A549 (cell line): ENCODE measurements at regions not wholly inside any gene's neighbourhood (a gene's known extent, or its start where the extent isn't known, plus 50 kb on each side); places are given as distances from the start of the nearest gene placed in this dataset.

Source experiments
- ATAC-seq, 2 experiments: fragments of 200-7000 bp in 1 of 2; fragments of >200 bp in 1 of 2; cut with Nextera tagmentation in 1 of 2; cut with Tn5 transposase in 1 of 2; 3 replicates each; pipeline versions ENCODE4 v1.8.0 to v1.9.1; 2018 to 2020; ENCODE audit warnings: mild to moderate bottlenecking in 1 of 2, moderate library complexity in 1 of 2
- CTCF ChIA-PET: fragments of 300-600 bp; sonication (Branson Sonifier 250); formaldehyde crosslinking; extraction: SDS; loops from one replicate; lab custom pipeline; 2021; ENCODE audit warnings: antibody characterized with exemption, inconsistent platforms; lab: Yijun Ruan, JAX
- POLR2A ChIA-PET: fragments of 350-600 bp; formaldehyde crosslinking; extraction: SDS; loops from one replicate; lab custom pipeline; 2021; ENCODE audit warnings: antibody characterized with exemption, inconsistent platforms; lab: Yijun Ruan, JAX
- DNase-seq, 2 experiments: peaks; one replicate each; pipeline versions ENCODE4 v3.0.0 to v3.0.0-alpha.2; 2011 to 2016; ENCODE audit warnings: low read depth in 1 of 2, low spot score in 1 of 2
- FAIRE-seq: peaks from 2 replicates; lab custom pipeline; 2011; peaks lifted over from hg19 to GRCh38; lab: Jason Lieb, UNC
- H3K27ac ChIP-seq, 2 experiments: fragments of >200 bp; sonication (Bioruptor Twin); formaldehyde crosslinking; 3 replicates each; pipeline ENCODE4 v1.5.1; 2016 to 2017
- H3K4me1 ChIP-seq: fragments of >200 bp; sonication (Bioruptor Twin); formaldehyde crosslinking; 3 replicates; pipeline ENCODE4 v1.6.1; 2016
- H3K4me2 ChIP-seq: fragments of >200 bp; sonication (Bioruptor Twin); formaldehyde crosslinking; 3 replicates; pipeline ENCODE4 v1.6.1; 2016
- H3K4me3 ChIP-seq: fragments of >200 bp; sonication (Bioruptor Twin); formaldehyde crosslinking; 3 replicates; pipeline ENCODE4 v1.5.1; 2016
- H3K9me3 ChIP-seq: fragments of >200 bp; sonication (Bioruptor Twin); formaldehyde crosslinking; 3 replicates; pipeline ENCODE4 v1.6.1; 2016
- BCL3 ChIP-seq: fragments of >200 bp; sonication (Bioruptor Twin); formaldehyde crosslinking; IDR thresholded peaks from 3 replicates; pipeline ENCODE4 v1.6.1; 2016
- CBX8 ChIP-seq: fragments of 200-600 bp; sonication (generic); IDR thresholded peaks from 2 replicates; pipeline ENCODE4 v1.6.1; 2016
- CEBPB ChIP-seq, 2 experiments: fragments of >200 bp in 1 of 2; sonication (Bioruptor Twin) in 1 of 2; formaldehyde crosslinking in 1 of 2; IDR thresholded peaks; 2 replicates each; pipeline ENCODE4 v1.6.1; 2012 to 2016
- CHD4 ChIP-seq: fragments of 200-600 bp; sonication (generic); IDR thresholded peaks from 2 replicates; pipeline ENCODE4 v1.6.1; 2016; ENCODE audit warnings: antibody characterized with exemption, mild to moderate bottlenecking, borderline replicate concordance
- CTCF ChIP-seq: fragments of >200 bp; sonication (Bioruptor Twin); formaldehyde crosslinking; IDR thresholded peaks from 3 replicates; pipeline ENCODE4 v1.5.1; 2016
- EHF ChIP-seq: fragments of 250-450 bp; sonication (Bioruptor Pico); IDR thresholded peaks from 2 replicates; pipeline ENCODE4 v1.5.0; 2020; ENCODE audit warnings: mild to moderate bottlenecking
- EP300 ChIP-seq, 2 experiments: fragments of >200 bp; sonication (Bioruptor Twin); formaldehyde crosslinking; IDR thresholded peaks; 2 replicates in 1 of 2; 3 replicates in 1 of 2; pipeline ENCODE4 v1.6.1; 2016 to 2017
- ESRRA ChIP-seq: fragments of 150-350 bp; IDR thresholded peaks from 2 replicates; pipeline ENCODE4 v1.6.1; 2014; ENCODE audit warnings: mild to moderate bottlenecking, low read length, borderline replicate concordance
- FOSL2 ChIP-seq, 2 experiments: fragments of 450-650 bp in 1 of 2; fragments of >200 bp in 1 of 2; sonication (Bioruptor Twin) in 1 of 2; formaldehyde crosslinking; IDR thresholded peaks; 2 replicates each; pipeline versions ENCODE4 v1.5.0 to v1.6.1; 2016 to 2020; ENCODE audit warnings: mild to moderate bottlenecking in 1 of 2, moderate library complexity in 1 of 2
- GATA3 ChIP-seq: IDR thresholded peaks from 2 replicates; pipeline ENCODE4 v1.6.1; 2012; ENCODE audit warnings: borderline replicate concordance
- HES2 ChIP-seq: fragments of >200 bp; sonication (Bioruptor Twin); formaldehyde crosslinking; IDR thresholded peaks from 2 replicates; pipeline ENCODE4 v1.6.1; 2016
- HOXA7 ChIP-seq: fragments of 250-450 bp; sonication (Bioruptor Pico); IDR thresholded peaks from 2 replicates; pipeline ENCODE4 v1.5.0; 2020; ENCODE audit warnings: mild to moderate bottlenecking, moderate library complexity
- KDM5A ChIP-seq: fragments of 200-600 bp; sonication (generic); IDR thresholded peaks from 2 replicates; pipeline ENCODE4 v1.6.1; 2016; ENCODE audit warnings: antibody characterized with exemption, mild to moderate bottlenecking
- MYC ChIP-seq: IDR thresholded peaks from 2 replicates; pipeline ENCODE4 v1.6.1; 2012; ENCODE audit warnings: mild to moderate bottlenecking, inconsistent platforms, low read length, improper control_type of control experiment, borderline replicate concordance
- NFE2L2 ChIP-seq: fragments of 150-350 bp; conservative IDR thresholded peaks from 2 replicates; pipeline ENCODE4 v1.6.1; 2014; ENCODE audit warnings: low read length
- NR3C1 ChIP-seq: fragments of >200 bp; sonication (Bioruptor Twin); formaldehyde crosslinking; IDR thresholded peaks from 3 replicates; pipeline ENCODE4 v1.6.1; 2017
- POLR2A ChIP-seq: IDR thresholded peaks from 2 replicates; pipeline ENCODE4 v1.6.1; 2012; ENCODE audit warnings: mild to moderate bottlenecking, low read length
- RARB ChIP-seq: fragments of 250-450 bp; sonication (Bioruptor Pico); IDR thresholded peaks from 2 replicates; pipeline ENCODE4 v1.8.0; 2021; ENCODE audit warnings: mild to moderate bottlenecking, moderate library complexity
- RNF2 ChIP-seq: fragments of 200-600 bp; sonication (generic); IDR thresholded peaks from 2 replicates; pipeline ENCODE4 v1.6.1; 2016; ENCODE audit warnings: low read depth, mild to moderate bottlenecking, antibody characterized with exemption, moderate library complexity, borderline replicate concordance
- SREBF2 ChIP-seq: fragments of 450-650 bp; IDR thresholded peaks from 2 replicates; pipeline ENCODE4 v1.6.1; 2014; ENCODE audit warnings: mild to moderate bottlenecking, moderate library complexity
- TFCP2L1 ChIP-seq: fragments of 250-450 bp; sonication (Bioruptor Pico); IDR thresholded peaks from 2 replicates; pipeline ENCODE4 v1.5.0; 2021; ENCODE audit warnings: mild to moderate bottlenecking
- USF2 ChIP-seq: fragments of 450-650 bp; IDR thresholded peaks from 2 replicates; pipeline ENCODE4 v1.6.1; 2014; ENCODE audit warnings: antibody characterized with exemption
- ZC3H11A ChIP-seq: fragments of 450-650 bp; IDR thresholded peaks from 2 replicates; pipeline ENCODE4 v1.6.1; 2014; ENCODE audit warnings: antibody characterized with exemption, mild to moderate bottlenecking
- ZFP36 ChIP-seq: fragments of 450-650 bp; IDR thresholded peaks from 2 replicates; pipeline ENCODE4 v1.6.1; 2014; ENCODE audit warnings: borderline replicate concordance; ENCODE audit not compliant: partially characterized antibody
- ZNF302 ChIP-seq: fragments of 250-450 bp; sonication (Bioruptor Pico); IDR thresholded peaks from 2 replicates; pipeline ENCODE4 v1.9.0; 2021; ENCODE audit warnings: inconsistent platforms, mild to moderate bottlenecking, moderate library complexity
- ZSCAN20 ChIP-seq: fragments of 250-450 bp; sonication (Bioruptor Pico); IDR thresholded peaks from 2 replicates; pipeline ENCODE4 v1.8.0; 2022; ENCODE audit warnings: mild to moderate bottlenecking, moderate library complexity
- WGBS: methylation state at CpG from one replicate; pipeline ENCODE4 v1.1.6; 2017; ENCODE audit errors: missing lambda C conversion rate; 5-methylcytosine and 5-hydroxymethylcytosine counted together

GRCh38 chrX:65607070-65607742 lies 60.2 kb upstream of the MSN start:
- WGBS = 62% methylated on average over 3 of the region's 3 CpGs
- FAIRE-seq (no peak), DNase-seq (no peak)
- CTCF ChIA-PET = interaction anchor here (0.6 to 0.7 kb wide), 2 partner anchors 11 kb away, joined by 3 read pairs; no protein-coding TSS in a partner anchor
- no peak overlapping the region for H3K4me3 ChIP-seq
- peaks cover under 1% of the 10 kb centered on the region; the same call in 2 of the 3 replicates for H3K4me1 ChIP-seq
- H3K9me3 ChIP-seq = no peaks in the 10 kb centered on the region
- TF ChIP-seq BCL3 (no peak), FOSL2 (IDR thresholded peaks at IDR 0.05) (no peak), FOSL2 (CRISPR knock-in tag; IDR thresholded peaks at IDR 0.05) (no peak), ESRRA (no peak), MYC (no peak), RNF2 (no peak), ZSCAN20 (no peak), KDM5A (no peak), EHF (CRISPR knock-in tag) (no peak), HES2 (no peak), POLR2A (no peak), NFE2L2 (no peak), EP300 (IDR thresholded peaks at IDR 0.05) (no peak), TFCP2L1 (CRISPR knock-in tag) (no peak), RARB (CRISPR knock-in tag) (no peak), ZFP36 (no peak), ZNF302 (no peak), CEBPB (IDR thresholded peaks at IDR 0.05) (no peak), CBX8 (no peak), USF2 (no peak), CHD4 (no peak)
- TF ChIP-seq, all 56 proteins: peak for 0
- POLR2A ChIA-PET = no interaction called here
- no peak overlapping the region for H3K4me2 ChIP-seq
- ATAC-seq = no peak
- H3K27ac ChIP-seq = no peak overlapping the region

- POLR2A ChIA-PET = interaction anchor here (1.5 kb wide), 1 partner anchor 67 kb away, joined by 4 read pairs; no protein-coding TSS in a partner anchor
- DNase-seq = no peak
- Histone ChIP-seq H3K9me3 (no peaks in the 10 kb centered on the region), H3K4me2 (peak overlapping the region; percentile 47; the same call in 2 of the 3 replicates), H3K4me3 (no peak overlapping the region), H3K27ac (peak overlapping the region in 1 of 2 experiments; percentile 55; a peak in 4 of 6 replicates), H3K4me1 (peaks cover 12% of the 10 kb centered on the region)
- no peak for ATAC-seq
- TF ChIP-seq HOXA7 (CRISPR knock-in tag) (no peak), GATA3 (no peak), ZC3H11A (no peak), NR3C1 (no peak), CTCF (no peak), SREBF2 (no peak)
- no peak for FAIRE-seq
- CTCF ChIA-PET = interaction anchor here (1.4 kb wide), 1 partner anchor 385 kb away, joined by 3 read pairs; no protein-coding TSS in a partner anchor
- 88% methylated on average over 2 of the region's 2 CpGs for WGBS
Measured at GRCh38 chrX:65602221-65602560, 65.3 kb upstream of the MSN start.
